ENCODE measurements at regions not wholly inside any gene's neighbourhood (a gene's known extent, or its start where the extent isn't known, plus 50 kb on each side); places are given as distances from the start of the nearest gene placed in this dataset.

DNA sequence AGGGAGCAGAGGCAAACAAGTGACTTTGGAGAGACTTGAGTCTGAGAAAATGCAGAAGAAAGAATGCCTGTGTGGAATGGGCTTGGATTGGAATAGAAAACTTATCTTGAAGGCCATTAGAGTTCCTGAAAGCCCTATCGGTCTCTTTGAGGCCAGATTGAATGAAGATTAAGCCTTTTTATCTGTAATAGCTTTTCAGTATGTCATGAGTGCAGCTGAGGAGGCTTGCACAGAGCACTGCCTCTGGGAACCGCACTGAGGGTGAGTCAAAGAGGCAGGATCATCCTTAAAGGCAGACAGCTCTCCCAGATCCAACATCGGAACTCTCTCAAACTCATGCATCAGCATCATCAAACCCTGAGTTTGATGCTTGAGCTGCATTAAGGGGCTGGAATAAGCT lies 515.2 kb downstream of the NTRK3 start:
- TF ChIP-seq, protein P1, sequence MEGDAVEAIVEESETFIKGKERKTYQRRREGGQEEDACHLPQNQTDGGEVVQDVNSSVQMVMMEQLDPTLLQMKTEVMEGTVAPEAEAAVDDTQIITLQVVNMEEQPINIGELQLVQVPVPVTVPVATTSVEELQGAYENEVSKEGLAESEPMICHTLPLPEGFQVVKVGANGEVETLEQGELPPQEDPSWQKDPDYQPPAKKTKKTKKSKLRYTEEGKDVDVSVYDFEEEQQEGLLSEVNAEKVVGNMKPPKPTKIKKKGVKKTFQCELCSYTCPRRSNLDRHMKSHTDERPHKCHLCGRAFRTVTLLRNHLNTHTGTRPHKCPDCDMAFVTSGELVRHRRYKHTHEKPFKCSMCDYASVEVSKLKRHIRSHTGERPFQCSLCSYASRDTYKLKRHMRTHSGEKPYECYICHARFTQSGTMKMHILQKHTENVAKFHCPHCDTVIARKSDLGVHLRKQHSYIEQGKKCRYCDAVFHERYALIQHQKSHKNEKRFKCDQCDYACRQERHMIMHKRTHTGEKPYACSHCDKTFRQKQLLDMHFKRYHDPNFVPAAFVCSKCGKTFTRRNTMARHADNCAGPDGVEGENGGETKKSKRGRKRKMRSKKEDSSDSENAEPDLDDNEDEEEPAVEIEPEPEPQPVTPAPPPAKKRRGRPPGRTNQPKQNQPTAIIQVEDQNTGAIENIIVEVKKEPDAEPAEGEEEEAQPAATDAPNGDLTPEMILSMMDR (IDR thresholded peaks at IDR 0.05): no peak
- TF ChIP-seq POLR2AphosphoS2 (conservative IDR thresholded peaks at IDR 0.05; ENCODE audit: low read length) (no peak), EP300 (IDR thresholded peaks at IDR 0.05) (no peak), CHD2 (IDR thresholded peaks at IDR 0.05; ENCODE audit: low read length, partially characterized antibody) (no peak), SMC3 (IDR thresholded peaks at IDR 0.05) (no peak)
